ENCODE measurements at regions not wholly inside any gene's neighbourhood (a gene's known extent, or its start where the extent isn't known, plus 50 kb on each side); places are given as distances from the start of the nearest gene placed in this dataset.

DNA sequence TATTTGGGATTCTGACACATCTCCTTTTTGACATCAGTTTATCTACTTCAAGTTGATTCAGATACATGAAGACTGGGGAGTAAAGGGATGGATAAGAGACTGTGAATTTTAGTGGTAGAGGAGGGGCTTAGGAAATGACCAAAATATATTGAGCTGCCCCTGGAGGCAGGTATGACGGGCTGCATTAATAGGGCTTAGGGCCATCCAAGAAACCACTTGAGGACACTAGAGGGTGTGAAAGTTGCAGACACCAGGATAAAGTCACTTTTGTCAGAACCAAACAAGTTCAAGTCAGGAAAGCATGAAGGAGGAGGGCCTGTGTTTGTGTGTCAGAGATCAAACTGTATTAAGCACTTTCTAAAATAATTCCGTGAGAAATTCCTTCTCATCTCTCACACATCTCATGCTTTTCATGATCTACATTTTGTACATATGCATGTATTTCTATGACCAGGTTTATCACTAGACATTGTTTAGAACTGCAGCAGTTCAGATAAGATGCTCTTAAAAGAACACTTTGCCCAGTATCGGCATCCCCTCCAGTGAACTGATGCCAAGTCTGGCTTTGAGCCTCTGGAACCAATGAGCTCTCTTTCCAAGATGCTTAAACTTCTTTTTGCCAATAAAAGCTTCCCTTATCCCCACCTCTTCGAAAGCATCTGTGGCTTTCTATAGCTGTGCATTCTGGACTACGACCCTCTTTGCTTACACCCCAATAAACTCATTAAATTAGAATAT, 136.9 kb downstream of the SLC38A1 start:
- peak in 1 of 2 donors; percentile 50 for ATAC-seq (ENCODE audit: low read depth in 2 of 2)
- DNase-seq: no peak
- Mint-ChIP-seq H3K36me3 (no peaks in the 10 kb centered on the region), H3K27ac (peak overlapping the region in 1 of 6 donors; percentile 69), H3K4me1 (no peaks in the 10 kb centered on the region), H3K4me3 (no peak overlapping the region), H3K27me3 (no peaks in the 10 kb centered on the region), H3K9me3 (peaks cover 0 to 3% (median 0%) of the 10 kb centered on the region in 7 donors)

DNA sequence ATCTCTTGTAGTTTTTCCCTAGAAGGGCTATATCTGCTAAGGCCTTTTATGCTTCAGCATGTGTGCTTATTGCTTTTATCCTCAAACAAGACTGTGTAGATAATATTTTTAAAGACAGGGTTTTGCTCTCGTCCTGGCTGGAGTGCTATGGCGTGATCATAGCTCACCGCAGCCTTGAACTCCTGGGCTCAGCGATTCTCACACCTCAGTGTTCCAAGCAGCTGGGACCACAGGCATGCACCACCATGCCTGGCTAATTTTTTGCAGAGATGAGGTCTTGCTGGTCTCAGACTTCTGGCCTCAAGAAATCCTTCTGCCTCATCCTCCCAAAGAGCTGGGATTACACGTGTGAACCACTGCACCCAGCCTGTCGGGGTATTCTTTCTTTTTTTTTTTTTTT, 137.3 kb upstream of the SCAF11 start:
- H3K27me3 Mint-ChIP-seq: no peaks in the 10 kb centered on the region
- no peak overlapping the region for H3K4me3 Mint-ChIP-seq
- peaks cover 3 to 7% (median 5%) of the 10 kb centered on the region in 3 donors for H3K4me1 Mint-ChIP-seq
- DNase-seq (no peak), ATAC-seq (ENCODE audit: low read depth in 2 of 2) (no peak)
- peaks cover 0 to 3% (median 0%) of the 10 kb centered on the region in 7 donors for H3K9me3 Mint-ChIP-seq
- H3K27ac Mint-ChIP-seq: no peak overlapping the region
- no peaks in the 10 kb centered on the region for H3K36me3 Mint-ChIP-seq

DNA sequence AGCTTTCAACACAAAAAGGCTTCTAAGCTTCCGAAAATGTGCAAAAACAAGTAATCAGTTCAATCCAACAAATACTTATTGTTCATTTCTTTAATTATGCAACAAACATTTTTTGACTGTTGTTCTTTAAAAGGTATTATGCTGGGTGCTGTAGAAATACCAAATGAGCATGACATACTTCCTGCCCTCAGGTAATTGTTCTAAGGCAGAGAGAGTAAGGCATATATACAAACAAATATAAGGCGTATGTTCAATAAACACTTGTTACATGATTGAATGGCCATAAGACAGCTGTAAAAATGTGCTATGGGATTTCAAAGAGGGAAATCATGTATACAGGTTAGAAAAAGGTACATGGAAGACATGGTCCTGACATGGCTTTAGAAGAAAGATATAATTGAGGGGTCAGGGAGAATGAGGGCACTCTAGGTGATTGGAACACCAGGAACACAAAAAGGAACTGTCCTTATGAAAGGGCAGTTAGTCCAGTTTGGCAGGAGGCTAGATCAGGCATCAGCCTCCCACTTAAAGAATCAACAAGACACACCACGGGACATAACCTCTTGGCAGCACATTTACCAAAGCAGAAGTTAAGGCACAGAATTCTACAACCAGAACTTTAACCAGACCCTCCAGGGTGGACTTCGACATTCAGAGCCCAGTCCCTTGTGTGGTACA, 135.8 kb upstream of the SCAF11 start:
- peak overlapping the region in 1 of 6 donors; percentile 53 for H3K27ac Mint-ChIP-seq
- no peak overlapping the region for H3K4me3 Mint-ChIP-seq
- peaks cover 0 to 3% (median 0%) of the 10 kb centered on the region in 7 donors for H3K9me3 Mint-ChIP-seq

DNA sequence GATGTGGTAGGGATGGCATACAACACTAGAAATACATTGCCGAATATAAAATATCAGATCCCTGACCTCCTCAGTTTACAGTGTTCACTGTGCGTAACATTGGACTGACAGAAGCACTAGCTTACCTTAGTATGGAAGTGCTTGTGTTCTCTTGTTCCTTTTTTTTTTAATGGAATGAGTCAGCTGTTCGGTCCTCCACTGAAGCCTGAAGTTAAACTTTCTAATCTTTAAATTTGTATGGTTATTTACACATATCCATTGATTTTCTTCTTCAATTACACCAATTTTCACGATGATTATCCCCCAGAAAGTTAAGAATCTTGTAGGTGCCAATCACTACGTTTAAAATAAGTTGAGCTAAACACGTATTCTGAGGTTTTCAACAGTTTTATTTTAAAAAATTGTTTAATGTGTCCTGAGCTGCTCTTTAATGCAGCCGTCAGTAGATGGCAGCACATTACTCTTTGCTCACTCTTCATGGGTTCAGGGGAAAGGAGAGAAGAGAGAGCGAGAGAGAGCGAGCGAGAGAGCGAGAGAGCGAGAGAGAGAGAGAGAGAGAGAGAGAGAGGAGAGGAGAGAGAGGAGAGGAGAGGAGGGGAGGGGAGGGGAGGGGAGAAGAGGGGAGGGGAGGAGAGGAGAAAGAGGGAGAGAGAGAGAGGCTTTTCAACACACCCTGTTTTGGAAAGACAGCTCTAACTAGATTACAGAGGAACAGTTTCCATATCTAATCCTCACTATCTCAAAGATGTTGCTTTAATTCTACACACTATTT, 134.7 kb upstream of the SCAF11 start:
- ATAC-seq (ENCODE audit: low read depth in 2 of 2) (peak; percentile 88 to 93), DNase-seq (peak; percentile 56)
- Mint-ChIP-seq H3K4me1 (peaks cover 3 to 7% (median 5%) of the 10 kb centered on the region in 3 donors), H3K27ac (peak overlapping the region in 5 of 6 donors; percentile 17 to 95 (median 88)), H3K27me3 (peaks cover 0 to 6% (median 0%) of the 10 kb centered on the region in 3 donors), H3K36me3 (no peaks in the 10 kb centered on the region), H3K4me3 (peak overlapping the region; percentile 23 to 79 (median 54)), H3K9me3 (peaks cover 0 to 3% (median 0%) of the 10 kb centered on the region in 7 donors)

More for the DNA sequence above, 135.8 kb upstream of the SCAF11 start:
- no peak for ATAC-seq (ENCODE audit: low read depth in 2 of 2)
- Mint-ChIP-seq H3K4me1 (peaks cover 3 to 7% (median 5%) of the 10 kb centered on the region in 3 donors), H3K27me3 (peaks cover 0 to 6% (median 0%) of the 10 kb centered on the region in 3 donors), H3K36me3 (no peaks in the 10 kb centered on the region)
- DNase-seq: no peak

DNA sequence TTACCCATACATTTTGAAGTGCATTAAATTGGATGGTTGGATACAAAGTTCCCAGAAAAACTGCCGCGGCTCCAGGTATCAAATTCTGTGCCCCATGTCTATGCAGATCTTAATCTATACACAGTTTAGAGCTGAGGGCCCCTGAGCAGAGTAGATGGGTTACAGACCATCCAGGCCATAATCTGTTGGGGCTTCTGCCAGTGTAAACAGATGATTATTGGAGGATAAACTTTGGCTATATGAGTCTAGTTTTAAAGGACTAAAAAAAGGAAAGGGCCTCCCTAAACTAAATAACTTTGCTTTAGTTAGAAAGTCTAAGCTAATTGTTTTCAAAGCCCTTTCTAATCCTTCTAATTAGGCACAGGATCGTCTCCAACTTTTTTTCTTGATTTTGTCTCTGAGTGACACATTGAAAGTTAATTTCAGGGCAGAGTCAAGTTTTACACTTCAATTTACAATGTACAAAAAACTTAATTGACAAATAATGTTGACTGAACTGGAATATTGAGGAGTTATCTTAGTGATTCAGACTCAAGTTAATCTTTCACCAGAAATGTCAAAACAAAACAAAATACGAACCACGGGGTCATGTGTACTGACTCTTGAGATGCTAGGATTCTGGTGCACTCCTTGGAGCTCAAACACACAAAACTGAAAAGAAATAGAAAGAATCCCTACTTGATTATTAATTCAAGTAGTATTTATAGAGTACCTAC, 133.9 kb upstream of the SCAF11 start:
- peaks cover 0 to 6% (median 4%) of the 10 kb centered on the region in 3 donors for H3K27me3 Mint-ChIP-seq
- DNase-seq (no peak), ATAC-seq (ENCODE audit: low read depth in 2 of 2) (no peak)
- H3K4me1 Mint-ChIP-seq: peaks cover 3 to 7% (median 5%) of the 10 kb centered on the region in 3 donors
- H3K27ac Mint-ChIP-seq: no peak overlapping the region
- H3K9me3 Mint-ChIP-seq: peaks cover 0 to 3% (median 0%) of the 10 kb centered on the region in 7 donors
- H3K36me3 Mint-ChIP-seq: no peaks in the 10 kb centered on the region
- H3K4me3 Mint-ChIP-seq: no peak overlapping the region

DNA sequence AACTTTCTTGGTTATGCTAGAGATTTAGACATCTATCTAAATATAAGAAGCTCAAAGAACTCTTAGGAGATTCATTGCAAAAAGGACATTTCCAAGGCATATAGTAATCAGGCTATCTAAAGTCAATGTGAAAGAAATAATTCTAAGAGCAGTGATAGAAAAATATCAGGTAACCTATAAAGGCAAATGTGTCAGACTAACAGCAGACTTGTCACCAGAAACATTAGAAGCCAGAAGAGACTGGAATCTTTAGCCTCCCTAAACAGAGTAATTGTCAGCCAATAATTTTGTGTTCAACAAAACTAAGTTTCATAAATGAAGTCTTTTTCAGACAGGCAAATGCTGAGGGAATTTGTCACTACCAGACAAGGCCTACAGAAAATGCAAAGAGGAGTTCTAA, 122.0 kb upstream of the SCAF11 start:
- H3K4me1 Mint-ChIP-seq: peaks cover 45 to 51% (median 47%) of the 10 kb centered on the region in 3 donors
- no peaks in the 10 kb centered on the region for H3K27me3 Mint-ChIP-seq
- DNase-seq: no peak
- H3K36me3 Mint-ChIP-seq: peaks cover 0 to 7% of the 10 kb centered on the region in 2 donors
- H3K27ac Mint-ChIP-seq: peak overlapping the region in 1 of 6 donors; percentile 28
- ATAC-seq (ENCODE audit: low read depth in 2 of 2): no peak
- H3K9me3 Mint-ChIP-seq: peaks cover 0 to 9% (median 4%) of the 10 kb centered on the region in 7 donors
- H3K4me3 Mint-ChIP-seq: peak overlapping the region in 1 of 8 donors; percentile 12

DNA sequence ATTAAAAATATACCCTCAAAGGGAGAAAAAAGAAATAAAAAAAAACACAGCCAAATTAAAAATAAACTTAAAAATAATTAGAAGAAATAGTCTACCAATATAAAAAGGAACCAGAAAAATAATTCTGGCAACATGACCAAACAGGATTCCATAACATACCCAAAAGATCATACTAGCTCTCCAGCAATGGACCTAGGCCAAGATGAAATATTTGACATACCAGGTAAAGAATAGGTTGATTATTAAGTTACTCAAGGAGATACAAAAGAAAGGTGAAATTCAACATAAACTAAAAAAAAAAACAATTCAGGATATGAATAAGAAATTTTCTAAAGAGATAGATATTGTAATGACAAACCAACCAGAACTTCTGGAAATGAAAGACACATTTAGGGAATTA, 121.3 kb upstream of the SCAF11 start:
- no peak for ATAC-seq (ENCODE audit: low read depth in 2 of 2)
- H3K27me3 Mint-ChIP-seq: no peaks in the 10 kb centered on the region
- H3K4me1 Mint-ChIP-seq: peaks cover 45 to 51% (median 47%) of the 10 kb centered on the region in 3 donors
- peak overlapping the region; percentile 17 to 78 (median 58) for H3K27ac Mint-ChIP-seq
- peak overlapping the region in 5 of 8 donors; percentile 56 to 80 (median 76) for H3K4me3 Mint-ChIP-seq
- DNase-seq: no peak
- peaks cover 0 to 9% (median 4%) of the 10 kb centered on the region in 7 donors for H3K9me3 Mint-ChIP-seq
- peaks cover 0 to 7% of the 10 kb centered on the region in 2 donors for H3K36me3 Mint-ChIP-seq

DNA sequence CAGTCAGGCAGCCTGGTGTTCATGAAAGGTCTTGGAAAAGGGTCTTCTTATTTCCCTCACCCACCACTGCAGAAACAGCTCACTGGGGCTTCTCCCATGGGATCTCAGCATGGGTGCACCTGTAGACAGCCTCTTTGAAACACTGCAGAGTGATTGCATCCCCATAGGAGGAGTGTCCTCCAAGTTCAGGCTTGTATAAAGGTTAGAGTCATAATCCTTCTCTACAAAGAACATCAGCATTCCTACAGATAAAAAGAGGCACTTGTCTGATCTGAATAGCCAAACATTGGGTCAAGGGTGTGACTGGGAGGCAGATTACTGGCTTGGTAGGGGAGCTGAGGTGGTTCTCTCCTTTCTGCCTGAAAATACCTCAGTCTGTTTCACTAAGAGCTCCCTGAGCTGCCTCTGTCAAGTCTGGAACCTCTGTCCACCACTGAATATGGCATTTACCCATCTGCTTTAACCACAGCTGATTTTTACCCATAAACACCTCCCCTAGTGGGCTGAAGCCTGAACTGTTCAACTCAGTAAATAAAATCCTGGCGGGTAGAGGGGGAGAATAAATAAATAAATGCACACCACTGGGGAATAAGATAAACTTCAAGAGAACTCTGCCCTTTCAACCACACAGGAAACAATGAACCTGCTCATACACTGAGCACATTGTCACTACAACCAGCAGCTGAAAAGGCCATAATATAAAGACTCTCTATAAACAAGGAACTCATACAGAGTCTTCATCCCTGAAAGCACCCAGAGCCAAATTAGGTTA, 120.7 kb upstream of the SCAF11 start:
- peak overlapping the region; percentile 17 to 78 (median 58) for H3K27ac Mint-ChIP-seq
- peaks cover 0 to 9% (median 4%) of the 10 kb centered on the region in 7 donors for H3K9me3 Mint-ChIP-seq
- DNase-seq (no peak), ATAC-seq (ENCODE audit: low read depth in 2 of 2) (peak; percentile 9 to 12)
- peaks cover 45 to 51% (median 47%) of the 10 kb centered on the region in 3 donors for H3K4me1 Mint-ChIP-seq
- H3K4me3 Mint-ChIP-seq: peak overlapping the region in 7 of 8 donors; percentile 4 to 80 (median 70)
- no peaks in the 10 kb centered on the region for H3K27me3 Mint-ChIP-seq
- H3K36me3 Mint-ChIP-seq: peaks cover 0 to 7% of the 10 kb centered on the region in 2 donors

DNA sequence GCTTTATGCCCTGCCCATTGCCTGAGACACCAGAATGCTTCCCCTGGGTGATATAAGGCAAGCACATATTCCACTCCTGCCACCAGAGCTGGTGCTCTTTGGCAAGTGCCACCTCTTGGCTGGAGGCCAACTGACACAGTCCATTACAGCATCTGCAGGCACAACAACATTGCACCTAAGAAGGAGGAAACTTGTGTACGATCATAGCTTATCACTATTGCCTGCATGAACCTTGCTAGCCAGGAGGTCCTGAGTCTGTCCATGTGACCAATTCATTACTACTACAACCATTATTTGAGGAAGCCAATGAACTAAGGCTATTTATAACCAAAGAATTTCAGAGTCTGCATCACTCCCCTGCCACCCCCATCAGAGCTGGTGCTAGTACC, 119.8 kb upstream of the SCAF11 start:
- H3K27ac Mint-ChIP-seq: peak overlapping the region; percentile 33 to 96 (median 84)
- peaks cover 0 to 7% of the 10 kb centered on the region in 2 donors for H3K36me3 Mint-ChIP-seq
- DNase-seq: no peak
- no peak for ATAC-seq (ENCODE audit: low read depth in 2 of 2)
- H3K27me3 Mint-ChIP-seq: no peaks in the 10 kb centered on the region
- peak overlapping the region in 5 of 8 donors; percentile 56 to 82 (median 70) for H3K4me3 Mint-ChIP-seq
- peaks cover 0 to 9% (median 4%) of the 10 kb centered on the region in 7 donors for H3K9me3 Mint-ChIP-seq
- peaks cover 45 to 51% (median 47%) of the 10 kb centered on the region in 3 donors for H3K4me1 Mint-ChIP-seq

DNA sequence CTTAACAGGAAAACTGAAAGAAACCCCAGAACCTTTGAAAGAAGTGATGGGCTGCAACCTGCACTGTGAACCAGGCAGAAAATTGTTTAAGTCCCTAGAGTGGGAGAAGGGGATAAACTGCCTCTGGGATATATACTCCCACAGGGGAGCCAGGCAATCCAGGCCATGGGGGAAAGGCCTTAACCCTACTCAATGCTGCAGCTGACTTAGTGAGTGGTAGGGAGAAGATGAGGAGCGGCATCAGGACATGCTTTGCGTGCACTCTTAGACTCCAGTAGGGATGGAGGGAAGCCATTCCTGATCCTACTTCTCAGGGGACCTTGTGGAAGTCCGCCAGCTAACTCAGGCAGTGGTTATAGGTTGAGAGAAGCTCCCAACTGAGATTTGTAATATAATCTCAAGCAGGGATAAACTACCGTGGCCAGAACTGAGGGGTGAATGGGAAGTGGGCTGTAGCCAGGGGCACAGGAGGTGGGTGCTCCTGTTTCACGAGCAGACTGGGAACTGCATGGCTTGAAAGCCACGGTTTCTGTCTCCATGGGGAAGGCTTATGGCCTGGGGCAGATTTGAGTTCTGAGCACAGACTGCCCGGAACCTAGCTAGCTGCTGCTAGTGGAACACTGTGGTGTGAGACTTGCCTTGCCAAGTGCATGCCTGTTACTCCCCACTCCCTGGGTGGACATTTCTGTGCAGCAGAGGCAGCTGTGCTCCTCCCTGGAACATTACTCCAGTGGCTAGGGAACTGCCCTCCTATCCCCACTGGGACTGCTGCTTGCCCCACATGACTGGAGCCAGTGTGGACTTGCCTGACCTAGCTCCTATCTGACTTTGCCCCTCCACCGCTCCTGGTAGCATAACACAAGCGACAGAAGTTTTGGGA, 119.2 kb upstream of the SCAF11 start:
- no peak for ATAC-seq (ENCODE audit: low read depth in 2 of 2)
- DNase-seq: no peak
- Mint-ChIP-seq H3K36me3 (peaks cover 0 to 7% of the 10 kb centered on the region in 2 donors), H3K9me3 (peaks cover 0 to 9% (median 4%) of the 10 kb centered on the region in 7 donors), H3K27me3 (no peaks in the 10 kb centered on the region), H3K27ac (peak overlapping the region; percentile 78 to 97 (median 91)), H3K4me3 (peak overlapping the region in 7 of 8 donors; percentile 18 to 82 (median 61)), H3K4me1 (peaks cover 45 to 51% (median 47%) of the 10 kb centered on the region in 3 donors)

DNA sequence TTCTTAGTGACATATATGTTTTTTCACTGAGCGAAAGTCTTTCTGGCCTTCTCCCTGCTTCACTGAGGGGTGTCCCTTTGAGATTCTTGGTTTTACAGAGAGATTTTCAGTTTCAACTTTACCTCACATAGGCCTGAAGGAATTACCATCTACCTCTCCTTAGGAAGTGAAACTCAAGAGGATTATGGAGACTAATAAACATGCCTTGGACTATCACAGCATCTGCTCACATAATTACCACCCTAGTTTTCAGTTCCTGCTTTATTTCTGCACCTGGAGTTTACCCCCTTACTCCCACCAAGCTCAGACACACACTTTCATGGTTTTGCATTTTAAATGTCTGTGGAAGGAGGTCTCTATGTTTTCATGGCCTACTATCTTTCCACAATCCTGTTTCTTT, 118.3 kb upstream of the SCAF11 start:
- peak overlapping the region in 7 of 8 donors; percentile 9 to 64 (median 27) for H3K4me3 Mint-ChIP-seq
- peak; percentile 91 to 92 for ATAC-seq (ENCODE audit: low read depth in 2 of 2)
- H3K27ac Mint-ChIP-seq: peak overlapping the region; percentile 25 to 97 (median 85)

More for the DNA sequence above, 118.3 kb upstream of the SCAF11 start:
- peak; percentile 79 for DNase-seq
- Mint-ChIP-seq H3K36me3 (peaks cover 0 to 7% of the 10 kb centered on the region in 2 donors), H3K27me3 (no peaks in the 10 kb centered on the region), H3K9me3 (peaks cover 0 to 9% (median 4%) of the 10 kb centered on the region in 7 donors), H3K4me1 (peaks cover 45 to 51% (median 47%) of the 10 kb centered on the region in 3 donors)

All from naive B cell (primary cell).